ENCODE measurements at regions not wholly inside any gene's neighbourhood (a gene's known extent, or its start where the extent isn't known, plus 50 kb on each side); places are given as distances from the start of the nearest gene placed in this dataset.

GRCh38 chr1:239676522-239677273, 290.3 kb downstream of the CHRM3 start:
- no peak for DNase-seq (ENCODE audit: low read depth in 2 of 3, low spot score in 1 of 3)

DNA sequence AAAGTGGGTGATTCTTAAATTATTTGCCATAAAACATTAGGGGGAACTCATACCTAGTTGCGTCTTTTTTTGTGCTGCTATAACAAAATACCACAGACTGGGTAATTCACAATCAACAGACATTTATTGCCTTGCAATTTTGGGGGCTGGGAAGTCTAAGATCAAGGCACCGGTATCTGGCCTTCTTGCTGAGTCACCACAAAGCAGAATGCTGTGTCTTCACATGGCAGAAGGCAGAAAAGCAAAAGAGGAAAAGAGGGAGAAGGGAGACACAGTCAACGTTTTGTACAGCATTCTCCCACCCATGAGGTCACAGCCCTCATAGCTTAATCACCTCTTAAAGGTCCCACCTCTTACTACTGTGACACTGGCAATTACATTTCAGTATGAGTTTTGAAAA, 291.0 kb downstream of the CHRM3 start:
- no peak for DNase-seq (ENCODE audit: low read depth in 2 of 3, low spot score in 1 of 3)

DNA sequence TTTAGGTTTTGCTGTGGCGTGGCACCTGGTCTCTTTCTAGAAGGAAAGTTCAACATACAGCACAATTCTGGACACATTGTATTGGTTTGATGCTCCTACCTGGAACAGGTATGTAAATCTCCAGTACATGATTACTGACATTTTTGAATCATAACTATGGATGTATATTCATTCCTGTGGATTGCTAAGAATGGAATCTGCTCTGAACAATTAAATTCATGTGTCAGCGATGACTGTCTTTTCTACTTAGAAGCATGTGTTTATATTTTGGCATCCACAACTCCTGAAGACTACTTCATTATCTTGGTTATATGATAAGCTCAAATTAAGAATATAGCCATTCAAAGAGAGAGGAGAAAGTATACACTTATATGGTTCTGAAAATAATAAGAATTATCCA, 291.8 kb downstream of the CHRM3 start:
- no peak for DNase-seq (ENCODE audit: low read depth in 2 of 3, low spot score in 1 of 3)

DNA sequence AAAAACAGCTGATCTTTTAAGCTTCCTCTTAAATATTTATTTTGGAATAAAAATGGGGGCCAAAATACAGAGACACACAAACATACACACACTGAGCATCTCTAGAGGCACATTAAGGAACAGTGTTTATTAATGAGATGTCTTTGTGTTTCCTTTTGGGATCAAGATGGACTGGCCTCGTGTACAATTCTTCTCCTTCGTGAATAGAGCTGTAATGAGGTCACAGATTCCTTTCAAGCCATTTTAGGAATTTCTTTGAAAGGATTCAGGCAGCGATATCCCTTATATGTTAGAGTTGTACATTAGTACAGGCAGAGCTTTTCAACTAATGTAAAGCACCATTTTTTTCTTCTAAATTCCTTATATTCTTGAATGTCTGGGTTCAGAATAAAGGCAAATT, 295.7 kb downstream of the CHRM3 start:
- DNase-seq (ENCODE audit: low read depth in 2 of 3, low spot score in 1 of 3), result no peak

DNA sequence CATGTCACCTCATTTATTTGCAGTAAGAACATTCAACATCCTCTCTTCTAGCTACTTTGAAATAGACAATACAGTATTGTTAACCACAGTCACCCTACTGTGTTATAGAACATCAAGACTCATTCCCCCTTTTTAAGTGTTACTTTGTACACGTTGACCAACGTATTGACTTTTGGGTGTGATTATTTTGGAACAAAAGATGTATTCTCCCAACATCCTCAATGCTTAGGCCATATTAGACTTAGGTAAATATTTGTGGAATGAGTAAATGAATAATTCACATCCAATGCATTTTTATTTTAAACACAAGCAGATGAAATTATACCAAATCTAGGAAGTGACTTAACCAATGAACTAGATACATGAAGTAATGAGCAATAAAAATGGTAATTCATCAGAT, 296.6 kb downstream of the CHRM3 start:
- no peak for DNase-seq (ENCODE audit: low read depth in 2 of 3, low spot score in 1 of 3)

- DNase-seq (ENCODE audit: low read depth in 2 of 3, low spot score in 1 of 3), result no peak
Observed at GRCh38 chr1:239686386-239686785, 300.0 kb downstream of the CHRM3 start.

DNA sequence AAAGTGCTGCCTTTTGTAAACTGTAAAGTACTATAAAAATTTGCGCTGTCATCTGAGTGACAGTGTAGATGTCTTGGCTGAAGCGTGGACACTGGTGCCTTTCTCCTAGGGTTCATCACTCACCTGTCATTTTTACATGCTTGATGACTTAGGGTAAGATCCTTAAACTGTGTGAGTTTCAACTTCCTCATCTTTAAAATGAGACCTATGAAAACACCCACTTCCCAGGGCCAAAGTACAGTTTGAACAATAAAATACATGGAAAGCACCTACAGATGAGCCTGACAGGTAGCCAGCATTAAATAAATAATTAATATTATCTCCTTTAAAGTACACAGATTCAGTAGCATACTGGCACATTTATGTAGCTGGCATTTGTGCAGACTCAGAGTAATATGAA, 309.9 kb downstream of the CHRM3 start:
- no peak for DNase-seq (ENCODE audit: low read depth in 2 of 3, low spot score in 1 of 3)

DNA sequence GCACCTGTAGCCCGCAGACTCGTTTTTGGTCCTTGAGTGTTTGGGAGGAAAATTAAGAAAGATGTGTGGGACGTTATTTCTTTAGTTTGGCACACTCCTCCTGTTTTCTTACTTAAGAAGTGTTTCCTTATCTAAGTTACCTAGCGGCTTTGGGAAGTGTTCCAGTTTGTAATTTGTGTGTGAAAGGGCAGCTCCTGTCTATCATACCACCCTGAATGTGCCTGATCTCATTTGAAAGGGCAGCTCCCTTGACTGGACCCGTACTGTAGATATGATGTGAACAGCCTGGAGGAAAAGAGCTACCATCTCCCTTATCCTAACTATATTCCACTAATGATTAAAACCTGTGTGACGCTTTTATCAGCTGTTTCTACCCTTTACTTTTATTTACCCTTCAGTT, 314.3 kb downstream of the CHRM3 start:
- DNase-seq (ENCODE audit: low read depth in 2 of 3, low spot score in 1 of 3), result no peak

GRCh38 chr1:239703075-239703474, 316.7 kb downstream of the CHRM3 start:
- no peak for DNase-seq (ENCODE audit: low read depth in 2 of 3, low spot score in 1 of 3)

- DNase-seq (ENCODE audit: low read depth in 2 of 3, low spot score in 1 of 3), result no peak
Observed at GRCh38 chr1:239706245-239706892, 320.0 kb downstream of the CHRM3 start.

GRCh38 chr1:239707615-239708014, 321.2 kb downstream of the CHRM3 start:
- no peak for DNase-seq (ENCODE audit: low read depth in 2 of 3, low spot score in 1 of 3)

- DNase-seq (ENCODE audit: low read depth in 2 of 3, low spot score in 1 of 3), result no peak
Observed at GRCh38 chr1:239708622-239709021, 322.3 kb downstream of the CHRM3 start.

- no peak for DNase-seq (ENCODE audit: low read depth in 2 of 3, low spot score in 1 of 3)
Observed at GRCh38 chr1:239711768-239712167, 325.4 kb downstream of the CHRM3 start.

DNA sequence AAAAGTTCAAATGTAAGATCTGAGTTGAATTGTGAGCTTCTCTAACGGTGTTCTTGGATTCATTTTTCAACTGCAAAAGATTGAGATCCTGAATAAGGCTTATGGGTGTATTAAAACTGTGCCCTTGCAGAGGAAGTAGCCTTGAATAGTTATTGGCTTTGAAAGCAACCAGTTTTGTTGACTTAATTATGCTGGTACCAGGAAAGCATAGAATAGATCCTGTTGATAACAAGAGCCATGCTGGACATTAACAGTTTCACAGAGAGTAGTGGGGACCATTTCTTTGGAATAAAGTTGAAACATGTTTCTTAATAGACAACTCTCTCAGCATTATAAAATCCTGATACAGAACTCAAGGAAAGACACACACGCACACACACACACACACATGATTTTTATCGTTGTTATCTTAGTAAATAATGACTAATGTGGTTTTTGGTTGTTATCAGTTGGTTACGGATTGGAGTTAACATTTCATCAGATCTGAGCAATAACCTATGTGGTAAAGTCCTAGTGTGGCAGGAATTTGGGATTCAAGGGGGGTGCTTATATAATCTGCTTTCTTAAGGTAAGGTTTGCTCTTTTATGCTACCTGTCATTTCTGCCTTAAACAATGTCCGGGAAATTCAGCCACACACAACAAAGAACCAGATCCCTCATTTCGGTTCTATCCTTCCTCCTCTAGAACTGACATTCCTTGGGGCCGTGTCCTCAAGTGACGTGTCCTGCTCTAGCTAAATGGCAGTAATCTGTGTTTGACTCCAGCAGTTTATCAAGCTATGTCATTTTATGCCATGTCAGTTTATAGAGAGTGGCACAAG, 330.9 kb downstream of the CHRM3 start:
- no peak for DNase-seq (ENCODE audit: low read depth in 2 of 3, low spot score in 1 of 3)

DNA sequence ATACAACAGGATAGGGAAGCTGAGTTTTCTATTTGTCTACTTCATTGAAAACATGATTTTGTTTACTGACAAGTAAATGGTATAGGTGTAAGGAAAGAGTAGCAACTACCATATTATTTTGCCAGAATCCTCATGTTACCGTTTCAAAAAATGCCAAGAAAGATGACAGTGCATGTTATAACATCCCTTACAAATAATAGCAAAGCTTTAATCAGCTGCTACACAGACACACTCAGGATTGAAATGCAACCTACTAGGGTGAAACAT, 331.5 kb downstream of the CHRM3 start:
- no peak for DNase-seq (ENCODE audit: low read depth in 2 of 3, low spot score in 1 of 3)

GRCh38 chr1:239718571-239718970, 332.2 kb downstream of the CHRM3 start:
- no peak for DNase-seq (ENCODE audit: low read depth in 2 of 3, low spot score in 1 of 3)

DNA sequence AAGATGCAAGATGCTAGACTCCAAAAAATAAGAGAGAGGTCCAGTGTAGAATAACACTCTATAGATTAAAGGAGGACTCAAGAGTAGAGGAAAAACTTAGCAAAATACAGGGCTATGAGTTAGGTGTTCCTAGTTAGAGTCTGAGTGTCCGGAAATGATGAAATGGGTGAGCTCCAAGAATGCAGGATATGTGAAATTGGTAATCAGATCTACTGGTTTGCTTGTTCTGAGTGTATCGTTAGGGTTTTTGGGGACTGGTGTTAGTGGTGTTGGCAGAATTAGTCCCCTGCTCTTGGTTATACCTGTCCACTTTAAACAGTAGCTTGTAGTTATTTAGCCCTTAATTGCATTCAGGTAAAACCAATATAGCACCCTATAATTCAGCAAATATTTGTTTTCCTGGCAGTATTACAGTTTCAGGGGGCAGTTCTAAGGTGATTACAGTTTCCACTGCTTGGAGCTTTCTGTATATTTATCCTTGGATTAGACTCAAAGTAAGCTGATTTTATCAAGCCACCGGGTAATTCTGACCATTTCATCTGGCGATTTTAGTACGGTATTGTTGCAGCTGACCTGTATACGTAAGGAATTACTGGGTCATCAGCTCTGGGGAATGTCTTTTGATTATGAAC, 332.7 kb downstream of the CHRM3 start:
- no peak for DNase-seq (ENCODE audit: low read depth in 2 of 3, low spot score in 1 of 3)

- peak in 1 of 3 donors; percentile 21 for DNase-seq (ENCODE audit: low read depth in 2 of 3, low spot score in 1 of 3)
Observed at GRCh38 chr1:239719642-239720258, 333.4 kb downstream of the CHRM3 start.

DNA sequence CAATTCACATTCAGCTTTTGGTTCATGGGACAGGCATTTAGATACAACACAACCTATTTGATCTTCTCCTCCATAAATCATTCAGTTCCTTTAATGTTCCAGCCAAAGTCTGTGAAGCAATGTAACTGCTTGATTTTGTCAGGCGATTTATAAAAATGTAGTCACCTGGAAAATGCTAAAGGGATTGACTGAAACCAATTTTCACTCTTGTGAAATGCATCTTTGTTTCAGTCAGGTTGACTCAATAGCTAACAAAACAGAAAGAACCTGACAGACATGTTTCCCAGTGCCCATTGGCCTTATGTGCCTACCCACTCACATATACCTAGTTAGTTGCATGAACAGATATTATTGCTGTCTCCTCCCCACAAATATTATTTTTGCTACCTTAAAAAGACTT, 335.7 kb downstream of the CHRM3 start:
- no peak for DNase-seq (ENCODE audit: low read depth in 2 of 3, low spot score in 1 of 3)

- no peak for DNase-seq (ENCODE audit: low read depth in 2 of 3, low spot score in 1 of 3)
Observed at GRCh38 chr1:239723776-239724367, 337.5 kb downstream of the CHRM3 start.

GRCh38 chr1:239725371-239725770, 339.0 kb downstream of the CHRM3 start:
- DNase-seq (ENCODE audit: low read depth in 2 of 3, low spot score in 1 of 3), result no peak
